Ovary (tissue), 3 donors: ENCODE measurements at regions not wholly inside any gene's neighbourhood (a gene's known extent, or its start where the extent isn't known, plus 50 kb on each side); places are given as distances from the start of the nearest gene placed in this dataset.

ENCODE experiments used
- CTCF ChIP-seq, 3 donors: fragments of 450-650 bp in 2 of 3; fragments of 200-600 bp in 1 of 3; IDR thresholded peaks; one replicate each; pipeline versions ENCODE4 v1.5.1 to v1.8.0; 2016 to 2022; ENCODE audit warnings: antibody characterized with exemption in 3 of 3, mild to moderate bottlenecking in 1 of 3
- EP300 ChIP-seq: sonication (generic); formaldehyde crosslinking; IDR thresholded peaks from one replicate; pipeline ENCODE4 v1.6.1; 2017; ENCODE audit warnings: antibody characterized with exemption
- POLR2A ChIP-seq: fragments of 450-650 bp; IDR thresholded peaks from one replicate; pipeline ENCODE4 v1.6.1; 2017; ENCODE audit warnings: antibody characterized with exemption, mild to moderate bottlenecking, moderate library complexity
- donor health status: DM: no; HTN: no; CAD: no.

DNA sequence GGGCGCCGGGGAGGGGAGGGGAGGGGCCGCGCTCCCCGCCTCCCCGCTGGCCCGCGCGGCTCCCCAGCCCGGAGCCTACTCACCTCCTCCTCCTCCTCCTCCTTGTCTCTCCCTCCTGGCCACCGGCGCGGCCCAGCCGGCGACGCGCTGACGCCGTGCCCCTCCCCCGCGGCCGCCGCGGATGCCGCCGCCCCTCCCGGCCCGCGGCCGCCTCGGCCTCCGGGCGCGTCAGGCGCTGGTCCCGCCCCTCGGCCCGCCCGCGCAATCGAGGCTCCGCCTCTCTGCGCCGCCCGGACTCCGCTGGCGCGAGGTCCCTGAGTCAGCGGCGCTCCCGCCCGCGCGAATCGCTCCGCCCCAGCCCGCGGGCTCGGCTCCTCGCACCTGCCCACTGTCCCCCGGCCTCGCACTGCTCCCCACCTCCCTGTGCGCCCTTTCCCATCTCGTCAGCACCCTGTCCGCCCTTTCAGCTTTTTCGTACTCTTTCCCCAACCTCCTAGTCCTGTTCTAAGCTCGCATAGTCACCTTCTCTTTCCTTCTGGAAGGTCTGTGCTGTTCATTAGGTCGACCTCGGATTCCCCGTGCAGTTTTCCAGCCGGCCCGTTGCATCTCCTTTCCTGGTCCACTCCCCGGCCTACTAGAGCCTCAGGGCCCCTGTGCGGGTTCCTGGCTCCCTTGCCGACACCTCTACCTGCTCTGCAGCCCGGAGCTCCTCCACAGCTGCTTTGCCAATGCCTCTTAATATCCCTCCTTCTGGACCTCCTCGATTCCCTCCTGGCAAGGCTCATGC, 187.4 kb downstream of the ZEB2 start:
- TF ChIP-seq POLR2A = peak; percentile 51
- TF ChIP-seq CTCF (IDR thresholded peaks at IDR 0.05) = no peak
- TF ChIP-seq EP300 = no peak
